ENCODE measurements at regions not wholly inside any gene's neighbourhood (a gene's known extent, or its start where the extent isn't known, plus 50 kb on each side); places are given as distances from the start of the nearest gene placed in this dataset.

DNA sequence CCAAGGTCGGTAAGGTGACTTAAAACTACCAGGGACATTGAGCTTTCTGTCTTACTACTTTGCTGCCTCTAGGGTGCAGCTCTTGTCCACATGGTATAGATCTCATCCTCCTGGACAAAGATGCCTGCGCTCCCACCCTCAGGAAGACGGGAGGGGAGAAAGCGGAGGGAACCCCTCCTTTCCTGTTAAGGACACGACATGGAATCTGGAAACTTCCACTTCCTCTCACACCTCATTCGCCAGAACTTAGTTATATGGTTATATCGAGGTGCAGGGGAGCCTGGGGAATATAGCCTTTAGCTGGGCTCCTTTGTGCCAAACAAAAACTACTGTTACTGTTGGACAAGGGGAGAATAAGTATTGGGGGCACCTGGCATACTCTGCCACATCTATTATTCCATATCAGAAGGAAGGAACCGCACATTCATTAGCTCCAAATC, 224.3 kb upstream of the TSHZ2 start:
- Histone ChIP-seq H3K27me3 (no peaks in the 10 kb centered on the region), H3K36me3 (no peaks in the 10 kb centered on the region), H3K27ac (peak overlapping the region in 1 of 4 donors; percentile 47), H3K4me3 (no peak overlapping the region), H3K9me3 (no peaks in the 10 kb centered on the region), H3K4me1 (no peaks in the 10 kb centered on the region)
- TF ChIP-seq POLR2A (IDR thresholded peaks at IDR 0.05) (no peak), EP300 (IDR thresholded peaks at IDR 0.05; ENCODE audit: low read depth) (no peak), POLR2AphosphoS5 (IDR thresholded peaks at IDR 0.05) (no peak)
- TF ChIP-seq, protein P1, sequence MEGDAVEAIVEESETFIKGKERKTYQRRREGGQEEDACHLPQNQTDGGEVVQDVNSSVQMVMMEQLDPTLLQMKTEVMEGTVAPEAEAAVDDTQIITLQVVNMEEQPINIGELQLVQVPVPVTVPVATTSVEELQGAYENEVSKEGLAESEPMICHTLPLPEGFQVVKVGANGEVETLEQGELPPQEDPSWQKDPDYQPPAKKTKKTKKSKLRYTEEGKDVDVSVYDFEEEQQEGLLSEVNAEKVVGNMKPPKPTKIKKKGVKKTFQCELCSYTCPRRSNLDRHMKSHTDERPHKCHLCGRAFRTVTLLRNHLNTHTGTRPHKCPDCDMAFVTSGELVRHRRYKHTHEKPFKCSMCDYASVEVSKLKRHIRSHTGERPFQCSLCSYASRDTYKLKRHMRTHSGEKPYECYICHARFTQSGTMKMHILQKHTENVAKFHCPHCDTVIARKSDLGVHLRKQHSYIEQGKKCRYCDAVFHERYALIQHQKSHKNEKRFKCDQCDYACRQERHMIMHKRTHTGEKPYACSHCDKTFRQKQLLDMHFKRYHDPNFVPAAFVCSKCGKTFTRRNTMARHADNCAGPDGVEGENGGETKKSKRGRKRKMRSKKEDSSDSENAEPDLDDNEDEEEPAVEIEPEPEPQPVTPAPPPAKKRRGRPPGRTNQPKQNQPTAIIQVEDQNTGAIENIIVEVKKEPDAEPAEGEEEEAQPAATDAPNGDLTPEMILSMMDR (IDR thresholded peaks at IDR 0.05), result no peak
- in situ Hi-C loops (cut with MboI; ENCODE audit: low pct_ligation_motif_present in 1 of 4, low pct_unique_long_range_greater_than_20kb in 1 of 4, low sequenced_read_pairs in 3 of 4), result loop anchor here in 1 of 4 donors (25.0 kb wide), 1 partner anchor 111 kb away; no protein-coding TSS in a partner anchor
- WGBS, 2 donors (ENCODE audit: low coverage in 1 of 2), result 60 to 71% methylated on average over 4 to 8 of the region's 8 CpGs
- no peak for DNase-seq
- intact Hi-C loops (cut with DNase I; ENCODE audit: low total_unique reads), result no loop called here

DNA sequence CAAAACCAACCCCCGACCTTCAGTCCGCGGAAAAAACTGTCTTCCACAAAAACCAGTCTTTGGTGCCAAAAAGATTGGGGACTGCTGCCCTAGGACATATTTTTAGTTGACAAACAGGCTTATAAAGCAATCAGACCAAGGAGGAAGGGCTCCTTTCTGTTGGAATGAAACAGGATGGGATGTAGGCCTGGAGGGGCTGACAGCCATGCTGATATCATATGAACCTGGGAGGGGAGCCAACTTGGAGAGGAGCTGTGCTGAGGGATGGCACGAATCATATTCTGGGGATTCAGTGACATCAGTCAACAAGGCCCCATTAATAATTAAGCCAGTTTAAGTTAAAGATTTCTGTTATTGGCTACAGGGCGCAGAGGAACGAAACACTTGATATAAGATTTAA, 225.4 kb upstream of the TSHZ2 start:
- no peaks in the 10 kb centered on the region for H3K36me3 ChIP-seq
- intact Hi-C loops (cut with DNase I; ENCODE audit: low total_unique reads) (no loop called here), in situ Hi-C loops (cut with MboI; ENCODE audit: low pct_ligation_motif_present in 1 of 4, low pct_unique_long_range_greater_than_20kb in 1 of 4, low sequenced_read_pairs in 3 of 4) (loop anchor here in 1 of 4 donors (25.0 kb wide), 1 partner anchor 109 kb away; no protein-coding TSS in a partner anchor)
- H3K9me3 ChIP-seq, result no peaks in the 10 kb centered on the region
- TF ChIP-seq, protein P1 (IDR thresholded peaks at IDR 0.05), result no peak
- TF ChIP-seq POLR2AphosphoS5 (IDR thresholded peaks at IDR 0.05) (no peak), EP300 (IDR thresholded peaks at IDR 0.05; ENCODE audit: low read depth) (no peak), POLR2A (IDR thresholded peaks at IDR 0.05) (no peak)
- H3K27ac ChIP-seq, result no peak overlapping the region
- H3K4me1 ChIP-seq, result no peaks in the 10 kb centered on the region
- DNase-seq, result no peak
- H3K27me3 ChIP-seq, result no peaks in the 10 kb centered on the region
- no peak overlapping the region for H3K4me3 ChIP-seq
- 79 to 82% methylated on average over 6 of the region's 6 CpGs for WGBS, 2 donors (ENCODE audit: low coverage in 1 of 2)

GRCh38 chr20:52746190-52746589, 226.0 kb upstream of the TSHZ2 start:
- Histone ChIP-seq H3K27me3 (no peaks in the 10 kb centered on the region), H3K4me3 (no peak overlapping the region), H3K4me1 (no peaks in the 10 kb centered on the region), H3K9me3 (no peaks in the 10 kb centered on the region), H3K36me3 (no peaks in the 10 kb centered on the region), H3K27ac (no peak overlapping the region)
- WGBS, 2 donors (ENCODE audit: low coverage in 1 of 2), result 94% methylated on average over 6 of the region's 6 CpGs; no CpG with 5 or more reads in 1 of the 2 donors
- TF ChIP-seq EP300 (IDR thresholded peaks at IDR 0.05; ENCODE audit: low read depth), result no peak
- no peak for TF ChIP-seq POLR2A (IDR thresholded peaks at IDR 0.05)
- TF ChIP-seq POLR2AphosphoS5 (IDR thresholded peaks at IDR 0.05), result no peak
- TF ChIP-seq, protein P1 (IDR thresholded peaks at IDR 0.05), result no peak
- intact Hi-C loops (cut with DNase I; ENCODE audit: low total_unique reads), result no loop called here
- in situ Hi-C loops (cut with MboI; ENCODE audit: low pct_ligation_motif_present in 1 of 4, low pct_unique_long_range_greater_than_20kb in 1 of 4, low sequenced_read_pairs in 3 of 4), result loop anchor here in 1 of 4 donors (25.0 kb wide), 1 partner anchor 109 kb away; no protein-coding TSS in a partner anchor
- DNase-seq, result no peak

- TF ChIP-seq, protein P1 (IDR thresholded peaks at IDR 0.05), result no peak
- no peak for TF ChIP-seq EP300 (IDR thresholded peaks at IDR 0.05; ENCODE audit: low read depth)
- TF ChIP-seq POLR2AphosphoS5 (IDR thresholded peaks at IDR 0.05), result no peak
- no peak for TF ChIP-seq POLR2A (IDR thresholded peaks at IDR 0.05)
- H3K9me3 ChIP-seq, result no peaks in the 10 kb centered on the region
- in situ Hi-C loops (cut with MboI; ENCODE audit: low pct_ligation_motif_present in 1 of 4, low pct_unique_long_range_greater_than_20kb in 1 of 4, low sequenced_read_pairs in 3 of 4), result loop anchor here in 1 of 4 donors (25.0 kb wide), 1 partner anchor 107 kb away; no protein-coding TSS in a partner anchor
- no peak overlapping the region for H3K27ac ChIP-seq
- H3K4me1 ChIP-seq, result no peaks in the 10 kb centered on the region
- no peak for DNase-seq
- H3K27me3 ChIP-seq, result no peaks in the 10 kb centered on the region
- no peaks in the 10 kb centered on the region for H3K36me3 ChIP-seq
- intact Hi-C loops (cut with DNase I; ENCODE audit: low total_unique reads), result no loop called here
- WGBS, 2 donors (ENCODE audit: low coverage in 1 of 2), result 58 to 79% methylated on average over 3 of the region's 3 CpGs
- no peak overlapping the region for H3K4me3 ChIP-seq
These were observed 227.7 kb upstream of the TSHZ2 start for GRCh38 chr20:52744441-52744840.
